Testis (tissue), 2 donors: ENCODE measurements at regions not wholly inside any gene's neighbourhood (a gene's known extent, or its start where the extent isn't known, plus 50 kb on each side); places are given as distances from the start of the nearest gene placed in this dataset.

Experiments used
- DNase-seq: peaks from one replicate; pipeline ENCODE4 v3.0.0-alpha.2; 2019
- H3K27ac ChIP-seq, 2 donors: fragments of 200-600 bp; sonication (generic); one replicate each; pipeline ENCODE4 v1.5.1; 2019
- H3K27me3 ChIP-seq: fragments of 200-600 bp; sonication (generic); one replicate; pipeline ENCODE4 v1.5.1; 2019
- H3K36me3 ChIP-seq: fragments of 200-600 bp; sonication (generic); one replicate; pipeline ENCODE4 v1.5.1; 2017; ENCODE audit warnings: low read depth; ENCODE audit errors: missing control alignments
- H3K4me1 ChIP-seq: fragments of 200-600 bp; sonication (generic); one replicate; pipeline ENCODE4 v1.5.1; 2019
- H3K4me3 ChIP-seq, 2 donors: fragments of 200-600 bp; sonication (generic); one replicate each; pipeline ENCODE4 v1.5.1; 2017 to 2019
- H3K9me3 ChIP-seq: fragments of 200-600 bp; sonication (generic); one replicate; pipeline ENCODE4 v1.5.1; 2017
- POLR2A ChIP-seq: fragments of 450-650 bp; IDR thresholded peaks from one replicate; pipeline ENCODE4 v1.6.1; 2017; ENCODE audit warnings: antibody characterized with exemption, mild to moderate bottlenecking, moderate library complexity
- WGBS, 2 donors: methylation state at CpG; one replicate each; pipeline ENCODE4 v1.1.5; 2018; 5-methylcytosine and 5-hydroxymethylcytosine counted together
- intact Hi-C: fragments of 100-400 bp; cut with DNase I; formaldehyde crosslinking; loops from one replicate; pipeline ENCODE4 v1.15.1; 2023; ENCODE audit warnings: low total_unique reads
- TF ChIP-seq, protein P1 (sequence below), 3 experiments: fragments of 450-650 bp in 2 of 3; fragments of 200-600 bp in 1 of 3; sonication (generic) in 1 of 3; IDR thresholded peaks; one replicate each; pipeline ENCODE4 v1.5.1; 2016 to 2019; ENCODE audit warnings: antibody characterized with exemption in 3 of 3, mild to moderate bottlenecking in 2 of 3, moderate library complexity in 1 of 3

DNA sequence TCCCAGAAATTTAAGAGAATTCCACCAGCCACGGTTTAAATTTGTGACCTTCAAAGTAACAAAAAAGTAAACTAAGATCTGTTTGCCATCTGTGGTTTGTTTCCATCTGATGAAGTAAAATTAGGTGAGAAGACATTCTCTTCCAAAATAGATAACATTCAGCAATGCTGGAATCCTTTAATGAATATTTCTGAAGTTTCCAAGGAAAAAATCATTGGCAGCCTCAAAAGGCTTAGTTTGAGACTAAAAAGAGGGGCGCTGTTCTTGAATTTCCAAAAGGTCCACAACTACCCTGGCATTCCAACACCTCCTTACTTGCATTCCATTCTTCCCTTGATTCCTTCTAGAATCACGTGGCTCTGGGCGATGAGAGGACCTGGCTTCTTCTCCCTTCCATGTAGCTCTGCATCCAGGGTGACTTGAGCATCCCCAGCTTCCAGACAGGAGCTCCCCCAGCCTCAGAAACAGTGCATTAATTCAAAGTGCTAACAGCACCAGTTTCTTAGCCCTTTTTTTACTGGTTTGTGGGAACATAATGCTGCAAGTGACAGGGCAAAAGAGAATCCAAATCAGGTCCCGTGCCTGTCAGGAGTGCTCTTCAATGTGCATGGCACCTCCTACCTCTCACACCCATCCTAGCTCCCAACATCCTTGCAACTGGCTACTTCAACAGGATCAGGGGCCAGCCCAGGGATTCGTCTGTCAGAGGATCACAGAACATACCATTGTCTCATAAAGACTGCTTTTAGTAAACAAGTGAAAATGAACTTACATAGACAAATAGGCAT is 191.5 kb upstream of the S1PR3 start:
- Histone ChIP-seq H3K4me3 (no peak overlapping the region), H3K4me1 (no peaks in the 10 kb centered on the region), H3K9me3 (no peaks in the 10 kb centered on the region), H3K27ac (no peak overlapping the region), H3K27me3 (no peaks in the 10 kb centered on the region), H3K36me3 (no peaks in the 10 kb centered on the region)
- 54 to 65% methylated on average over 6 of the region's 6 CpGs for WGBS, 2 donors
- DNase-seq: no peak
- intact Hi-C loops: no loop called here
- TF ChIP-seq, protein P1, sequence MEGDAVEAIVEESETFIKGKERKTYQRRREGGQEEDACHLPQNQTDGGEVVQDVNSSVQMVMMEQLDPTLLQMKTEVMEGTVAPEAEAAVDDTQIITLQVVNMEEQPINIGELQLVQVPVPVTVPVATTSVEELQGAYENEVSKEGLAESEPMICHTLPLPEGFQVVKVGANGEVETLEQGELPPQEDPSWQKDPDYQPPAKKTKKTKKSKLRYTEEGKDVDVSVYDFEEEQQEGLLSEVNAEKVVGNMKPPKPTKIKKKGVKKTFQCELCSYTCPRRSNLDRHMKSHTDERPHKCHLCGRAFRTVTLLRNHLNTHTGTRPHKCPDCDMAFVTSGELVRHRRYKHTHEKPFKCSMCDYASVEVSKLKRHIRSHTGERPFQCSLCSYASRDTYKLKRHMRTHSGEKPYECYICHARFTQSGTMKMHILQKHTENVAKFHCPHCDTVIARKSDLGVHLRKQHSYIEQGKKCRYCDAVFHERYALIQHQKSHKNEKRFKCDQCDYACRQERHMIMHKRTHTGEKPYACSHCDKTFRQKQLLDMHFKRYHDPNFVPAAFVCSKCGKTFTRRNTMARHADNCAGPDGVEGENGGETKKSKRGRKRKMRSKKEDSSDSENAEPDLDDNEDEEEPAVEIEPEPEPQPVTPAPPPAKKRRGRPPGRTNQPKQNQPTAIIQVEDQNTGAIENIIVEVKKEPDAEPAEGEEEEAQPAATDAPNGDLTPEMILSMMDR (IDR thresholded peaks at IDR 0.05): no peak
- TF ChIP-seq POLR2A: no peak

DNA sequence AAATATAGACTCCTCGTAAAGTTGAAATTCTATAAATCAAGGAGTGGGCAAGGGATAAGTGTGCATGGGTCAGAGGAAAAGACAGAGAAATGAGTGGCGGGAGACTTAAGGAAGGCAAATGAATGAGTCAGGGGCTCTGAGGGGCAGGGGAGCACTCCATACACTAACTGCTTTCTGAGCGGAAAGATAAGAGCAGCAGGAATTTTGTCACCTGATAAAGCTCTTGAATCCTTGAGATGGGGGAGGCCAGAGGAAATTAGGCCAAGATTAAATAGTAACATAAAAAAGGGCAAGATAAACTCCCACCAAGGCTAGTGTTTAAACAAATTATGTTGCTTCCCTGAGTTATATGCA is 191.0 kb upstream of the S1PR3 start:
- Histone ChIP-seq H3K27ac (no peak overlapping the region), H3K36me3 (no peaks in the 10 kb centered on the region), H3K9me3 (no peaks in the 10 kb centered on the region), H3K4me3 (no peak overlapping the region), H3K27me3 (no peaks in the 10 kb centered on the region), H3K4me1 (no peaks in the 10 kb centered on the region)
- no peak for TF ChIP-seq POLR2A
- TF ChIP-seq, protein P1 (IDR thresholded peaks at IDR 0.05): no peak
- DNase-seq: no peak
- 63 to 65% methylated on average over 3 of the region's 3 CpGs for WGBS, 2 donors
- intact Hi-C loops: no loop called here

DNA sequence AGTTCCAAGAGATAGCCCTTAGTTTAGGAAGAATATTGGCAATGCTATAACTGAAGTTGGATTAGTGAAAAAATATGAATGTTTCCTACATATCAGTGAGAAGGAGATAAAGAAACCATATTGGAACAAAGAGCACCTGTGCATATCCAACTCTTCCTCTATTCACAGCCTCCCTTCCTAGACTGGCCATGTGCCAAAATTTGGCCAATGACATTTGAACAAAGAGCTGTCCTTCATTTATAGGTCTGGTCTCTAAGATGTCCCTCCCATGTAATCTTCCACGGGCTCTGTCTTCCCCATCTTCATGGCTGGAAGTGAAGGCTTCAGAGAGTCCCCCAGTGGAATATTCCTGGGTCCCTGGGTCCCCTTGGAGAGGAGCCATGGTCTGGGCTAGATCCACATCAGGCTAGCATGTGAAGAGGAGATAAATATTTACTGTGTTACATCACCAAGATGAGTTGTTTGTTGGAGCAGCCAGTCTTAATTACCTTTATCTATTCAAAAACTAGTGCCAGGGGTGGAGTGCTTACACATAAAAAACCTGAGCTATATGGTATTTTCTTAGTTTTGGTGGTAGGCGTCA is 190.0 kb upstream of the S1PR3 start:
- Histone ChIP-seq H3K27me3 (no peaks in the 10 kb centered on the region), H3K4me3 (no peak overlapping the region), H3K9me3 (no peaks in the 10 kb centered on the region), H3K4me1 (no peaks in the 10 kb centered on the region), H3K27ac (no peak overlapping the region), H3K36me3 (no peaks in the 10 kb centered on the region)
- intact Hi-C loops: no loop called here
- TF ChIP-seq, protein P1 (IDR thresholded peaks at IDR 0.05): no peak
- no peak for TF ChIP-seq POLR2A
- DNase-seq: no peak
- WGBS, 2 donors: 80 to 89% methylated on average over 2 of the region's 2 CpGs

DNA sequence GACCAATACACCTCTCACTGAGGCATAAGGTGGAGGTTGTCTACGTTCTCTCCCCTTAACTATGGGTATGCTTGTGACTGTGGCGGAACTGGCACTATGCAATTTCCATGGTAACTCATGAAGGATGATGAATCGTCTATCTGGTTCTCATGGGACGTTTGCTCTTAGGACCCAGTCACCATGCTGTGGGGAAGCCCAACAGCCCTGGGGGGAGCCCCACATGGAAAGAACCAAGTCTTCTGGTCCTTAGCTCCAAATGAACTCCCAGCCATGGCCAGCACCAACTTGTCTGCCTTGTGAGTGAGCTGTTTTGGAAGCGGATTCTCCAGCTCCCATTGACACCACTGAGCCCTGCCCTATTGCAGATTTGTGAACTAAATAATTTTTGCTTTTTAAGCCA is 188.7 kb upstream of the S1PR3 start:
- Histone ChIP-seq H3K27me3 (no peaks in the 10 kb centered on the region), H3K4me3 (no peak overlapping the region), H3K4me1 (no peaks in the 10 kb centered on the region), H3K27ac (no peak overlapping the region), H3K9me3 (no peaks in the 10 kb centered on the region), H3K36me3 (no peaks in the 10 kb centered on the region)
- DNase-seq: no peak
- WGBS, 2 donors: 94 to 96% methylated on average over 5 of the region's 5 CpGs
- intact Hi-C loops: no loop called here
- no peak for TF ChIP-seq POLR2A
- TF ChIP-seq, protein P1 (IDR thresholded peaks at IDR 0.05): no peak
